ENCODE measurements at regions not wholly inside any gene's neighbourhood (a gene's known extent, or its start where the extent isn't known, plus 50 kb on each side); places are given as distances from the start of the nearest gene placed in this dataset.

DNA sequence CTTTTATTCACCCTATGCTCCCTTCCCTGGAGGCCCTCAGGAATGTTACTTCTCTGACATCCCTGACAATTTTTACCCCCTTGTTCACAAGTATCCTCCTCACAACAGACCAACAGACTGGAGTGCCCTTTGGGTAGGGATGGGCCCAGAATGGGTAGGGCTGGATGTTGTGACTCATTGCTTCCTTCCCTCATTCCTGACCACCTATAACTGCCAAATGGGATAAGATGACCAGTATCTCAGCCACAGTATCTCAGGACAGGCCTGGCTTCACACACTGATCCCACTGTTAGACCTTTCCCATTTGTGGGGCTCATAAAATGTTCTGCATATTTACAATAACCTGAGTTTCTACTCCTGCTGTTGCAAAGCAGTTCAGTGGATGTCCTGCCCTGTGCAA lies 223.0 kb upstream of the LRFN2 start:
- no peak for TF ChIP-seq CTCF (IDR thresholded peaks at IDR 0.05; ENCODE audit: low read depth, low read length)
- no peak overlapping the region for H3K4me3 ChIP-seq (replicated peaks in 1 of 2; ENCODE audit: low read depth in 2 of 2, low read length in 2 of 2)
- no peak for DNase-seq (ENCODE audit: low read depth in 2 of 2)

- no peak for DNase-seq (ENCODE audit: low read depth in 2 of 2)
- no peak overlapping the region for H3K4me3 ChIP-seq (replicated peaks in 1 of 2; ENCODE audit: low read depth in 2 of 2, low read length in 2 of 2)
- no peak for TF ChIP-seq CTCF (IDR thresholded peaks at IDR 0.05; ENCODE audit: low read depth, low read length)
Measured at GRCh38 chr6:40809627-40810026, 222.5 kb upstream of the LRFN2 start.

DNA sequence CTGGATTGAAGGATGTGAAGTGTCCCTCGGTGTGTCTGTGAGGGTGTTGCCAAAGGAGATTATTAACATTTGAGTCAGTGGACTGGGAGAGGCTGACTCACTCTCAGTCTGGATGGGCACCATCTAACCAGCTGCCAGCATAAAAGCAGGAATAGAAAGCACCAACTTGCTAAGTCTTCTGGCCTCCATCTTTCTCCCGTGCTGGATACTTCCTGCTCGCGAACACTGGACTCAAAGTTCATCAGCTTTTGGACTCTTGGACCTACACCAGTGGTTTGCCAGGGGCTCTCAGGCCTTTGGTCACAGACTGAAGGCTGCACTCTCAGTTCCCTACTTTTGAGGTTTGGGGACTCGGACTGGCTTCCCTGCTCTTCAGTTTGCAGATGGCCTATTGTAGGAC lies 220.3 kb upstream of the LRFN2 start:
- H3K4me3 ChIP-seq (replicated peaks in 1 of 2; ENCODE audit: low read depth in 2 of 2, low read length in 2 of 2) = no peak overlapping the region
- DNase-seq (ENCODE audit: low read depth in 2 of 2) = no peak
- TF ChIP-seq CTCF (IDR thresholded peaks at IDR 0.05; ENCODE audit: low read depth, low read length) = no peak

GRCh38 chr6:40806256-40806864 lies 219.2 kb upstream of the LRFN2 start:
- TF ChIP-seq CTCF (IDR thresholded peaks at IDR 0.05; ENCODE audit: low read depth, low read length) = no peak
- no peak for DNase-seq (ENCODE audit: low read depth in 2 of 2)
- no peak overlapping the region for H3K4me3 ChIP-seq (replicated peaks in 1 of 2; ENCODE audit: low read depth in 2 of 2, low read length in 2 of 2)

DNA sequence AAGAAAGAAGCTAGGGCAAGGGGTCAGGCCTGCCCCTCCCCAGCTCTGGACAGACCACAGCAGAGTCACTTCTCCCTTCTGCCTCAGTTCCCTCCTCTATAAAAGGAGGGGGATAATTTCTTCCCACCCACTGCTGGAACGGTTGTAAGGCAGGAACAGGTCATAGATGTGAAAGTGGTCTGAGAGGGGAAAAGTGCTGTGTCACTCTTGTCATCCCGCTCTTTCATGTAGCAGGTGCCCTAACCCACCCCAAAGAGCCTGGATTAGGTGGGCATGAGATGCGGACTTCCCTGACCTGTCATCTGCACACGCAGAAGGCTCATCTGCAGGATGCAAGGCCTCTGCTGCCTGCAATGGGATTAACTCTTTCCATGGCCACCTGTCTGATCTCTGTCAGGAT lies 218.2 kb upstream of the LRFN2 start:
- TF ChIP-seq CTCF (IDR thresholded peaks at IDR 0.05; ENCODE audit: low read depth, low read length) = no peak
- H3K4me3 ChIP-seq (replicated peaks in 1 of 2; ENCODE audit: low read depth in 2 of 2, low read length in 2 of 2) = no peak overlapping the region
- no peak for DNase-seq (ENCODE audit: low read depth in 2 of 2)

DNA sequence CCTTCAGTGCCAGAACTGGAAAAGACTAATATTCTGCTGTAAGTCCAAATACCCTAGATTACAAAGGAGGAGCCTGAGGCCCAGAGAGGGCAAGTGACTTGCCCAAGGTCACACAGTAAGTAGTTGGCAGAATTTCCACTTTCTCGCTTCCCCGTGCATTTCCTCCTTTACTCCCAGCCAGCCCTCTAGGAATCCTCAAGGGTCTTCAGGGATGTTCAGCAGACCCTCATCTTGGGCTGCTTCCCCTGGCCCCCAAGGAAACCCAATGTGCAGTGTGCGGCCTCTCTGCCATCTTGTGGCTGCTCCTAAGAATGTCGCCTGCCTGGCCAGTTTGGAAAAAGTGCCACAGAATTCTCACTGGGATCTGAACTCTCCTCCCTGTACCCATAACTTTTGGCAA lies 217.7 kb upstream of the LRFN2 start:
- H3K4me3 ChIP-seq (replicated peaks in 1 of 2; ENCODE audit: low read depth in 2 of 2, low read length in 2 of 2) = no peak overlapping the region
- DNase-seq (ENCODE audit: low read depth in 2 of 2) = no peak
- no peak for TF ChIP-seq CTCF (IDR thresholded peaks at IDR 0.05; ENCODE audit: low read depth, low read length)
